Left hindlimb (tissue), 1 donor: ENCODE measurements at regions not wholly inside any gene's neighbourhood (a gene's known extent, or its start where the extent isn't known, plus 50 kb on each side); places are given as distances from the start of the nearest gene placed in this dataset.
"Not testable (repeated sequence)": the region's sequence is repeated elsewhere in the genome, so short reads cannot be mapped to it uniquely, and the experiment has no call there.

Source experiments
- DNase-seq: peaks from one replicate; pipeline ENCODE4 v3.0.0-alpha.2; 2018

- DNase-seq = no peak
Measured at GRCh38 chr2:143940720-143941119, 579.2 kb downstream of the ZEB2 start.

- peak; percentile 55 for DNase-seq
Measured at GRCh38 chr2:143939626-143940330, 580.1 kb downstream of the ZEB2 start.

GRCh38 chr2:143937723-143938350 lies 582.1 kb downstream of the ZEB2 start:
- peak; percentile 48 for DNase-seq

GRCh38 chr2:143936848-143937722 lies 582.8 kb downstream of the ZEB2 start:
- peak; percentile 62 for DNase-seq

- no peak for DNase-seq
Measured at GRCh38 chr2:143936538-143936847, 583.4 kb downstream of the ZEB2 start.

- DNase-seq = no peak
Measured at GRCh38 chr2:143935482-143935752, 584.5 kb downstream of the ZEB2 start.

GRCh38 chr2:143934626-143935481 lies 585.1 kb downstream of the ZEB2 start:
- no peak for DNase-seq

- no peak for DNase-seq
Measured at GRCh38 chr2:143933946-143934569, 585.9 kb downstream of the ZEB2 start.

- DNase-seq = no peak
Measured at GRCh38 chr2:143930891-143931290, 589.0 kb downstream of the ZEB2 start.

GRCh38 chr2:143928613-143929012 lies 591.3 kb downstream of the ZEB2 start:
- no peak for DNase-seq

- DNase-seq = no peak
Measured at GRCh38 chr2:143928184-143928583, 591.7 kb downstream of the ZEB2 start.

GRCh38 chr2:143926736-143927135 lies 593.2 kb downstream of the ZEB2 start:
- no peak for DNase-seq

GRCh38 chr2:143922261-143922830 lies 597.6 kb downstream of the ZEB2 start:
- not testable (repeated sequence) for DNase-seq

GRCh38 chr2:143918465-143918989 lies 601.4 kb downstream of the ZEB2 start:
- DNase-seq = no peak

GRCh38 chr2:143916781-143917180 lies 603.1 kb downstream of the ZEB2 start:
- DNase-seq = no peak

- DNase-seq = no peak
Measured at GRCh38 chr2:143909577-143910353, 610.2 kb downstream of the ZEB2 start.

- no peak for DNase-seq
Measured at GRCh38 chr2:143908843-143909242, 611.1 kb downstream of the ZEB2 start.

GRCh38 chr2:143907801-143908200 lies 612.1 kb downstream of the ZEB2 start:
- no peak for DNase-seq

- DNase-seq = no peak
Measured at GRCh38 chr2:143906850-143907249, 613.1 kb downstream of the ZEB2 start.

GRCh38 chr2:143905587-143905986 lies 614.3 kb downstream of the ZEB2 start:
- DNase-seq = no peak

- DNase-seq = peak; percentile 34
Measured at GRCh38 chr2:143903172-143903856, 616.6 kb downstream of the ZEB2 start.
